ENCODE measurements at regions not wholly inside any gene's neighbourhood (a gene's known extent, or its start where the extent isn't known, plus 50 kb on each side); places are given as distances from the start of the nearest gene placed in this dataset.

DNA sequence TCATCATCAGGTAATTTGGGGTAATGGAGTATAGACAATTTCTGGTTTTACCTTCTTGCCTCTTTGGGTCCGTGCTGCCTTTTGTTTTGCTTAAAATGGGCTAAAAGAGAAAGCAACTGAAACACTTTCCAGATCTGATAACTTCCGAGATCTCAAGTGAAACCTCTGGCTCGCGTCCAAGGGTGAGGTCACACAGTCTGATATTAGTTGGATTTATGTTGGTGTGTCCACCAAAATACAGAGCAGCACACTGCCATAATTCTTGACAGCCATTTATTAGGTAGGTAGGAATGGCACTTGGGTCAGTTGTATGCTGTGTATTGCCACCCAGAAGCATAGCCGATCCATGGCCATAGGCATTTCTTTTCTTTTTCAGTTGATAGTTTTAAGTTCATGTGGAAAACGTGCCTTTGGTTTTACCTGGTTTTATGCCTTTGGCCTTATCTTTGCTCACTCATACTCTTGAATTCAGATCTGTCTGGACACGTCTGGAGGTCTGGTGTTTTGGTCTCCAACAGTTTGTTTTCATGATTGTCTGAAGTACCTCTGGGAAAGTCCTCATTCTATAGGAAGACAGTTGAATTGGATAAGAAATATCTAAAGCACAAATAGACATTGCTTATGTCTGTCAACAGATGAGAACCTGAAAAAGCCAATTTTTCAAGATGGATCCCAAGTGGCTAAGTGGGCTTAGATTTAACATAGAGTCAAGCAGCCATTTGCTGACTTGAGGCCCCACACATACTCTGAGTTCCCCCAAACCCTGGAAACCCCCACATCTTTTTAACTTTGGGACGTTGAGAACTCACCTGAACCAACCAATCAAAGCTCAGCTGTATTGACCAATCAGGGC, 320.8 kb downstream of the SOX4 start:
- 28 to 43% (median 33%) methylated on average over 7 to 8 of the region's 8 CpGs for WGBS, 5 donors
- H3K9me3 ChIP-seq: no peaks in the 10 kb centered on the region
- no peaks in the 10 kb centered on the region for H3K27me3 ChIP-seq (replicated peaks in 1 of 7)
- H3K36me3 ChIP-seq: no peaks in the 10 kb centered on the region
- H3K4me3 ChIP-seq: peak overlapping the region in 1 of 8 donors; percentile 45
- TF ChIP-seq, protein P1, sequence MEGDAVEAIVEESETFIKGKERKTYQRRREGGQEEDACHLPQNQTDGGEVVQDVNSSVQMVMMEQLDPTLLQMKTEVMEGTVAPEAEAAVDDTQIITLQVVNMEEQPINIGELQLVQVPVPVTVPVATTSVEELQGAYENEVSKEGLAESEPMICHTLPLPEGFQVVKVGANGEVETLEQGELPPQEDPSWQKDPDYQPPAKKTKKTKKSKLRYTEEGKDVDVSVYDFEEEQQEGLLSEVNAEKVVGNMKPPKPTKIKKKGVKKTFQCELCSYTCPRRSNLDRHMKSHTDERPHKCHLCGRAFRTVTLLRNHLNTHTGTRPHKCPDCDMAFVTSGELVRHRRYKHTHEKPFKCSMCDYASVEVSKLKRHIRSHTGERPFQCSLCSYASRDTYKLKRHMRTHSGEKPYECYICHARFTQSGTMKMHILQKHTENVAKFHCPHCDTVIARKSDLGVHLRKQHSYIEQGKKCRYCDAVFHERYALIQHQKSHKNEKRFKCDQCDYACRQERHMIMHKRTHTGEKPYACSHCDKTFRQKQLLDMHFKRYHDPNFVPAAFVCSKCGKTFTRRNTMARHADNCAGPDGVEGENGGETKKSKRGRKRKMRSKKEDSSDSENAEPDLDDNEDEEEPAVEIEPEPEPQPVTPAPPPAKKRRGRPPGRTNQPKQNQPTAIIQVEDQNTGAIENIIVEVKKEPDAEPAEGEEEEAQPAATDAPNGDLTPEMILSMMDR (IDR thresholded peaks at IDR 0.05 in 8 of 11, conservative IDR thresholded peaks at IDR 0.05 in 3 of 11): no peak
- no peak for TF ChIP-seq POLR2AphosphoS5 (IDR thresholded peaks at IDR 0.05)
- no peak for TF ChIP-seq POLR2A (IDR thresholded peaks at IDR 0.05)
- no peaks in the 10 kb centered on the region for H3K4me1 ChIP-seq
- no peak for DNase-seq
- intact Hi-C loops (cut with DNase I; ENCODE audit: low total_unique reads): no loop called here
- no peak overlapping the region for H3K27ac ChIP-seq

DNA sequence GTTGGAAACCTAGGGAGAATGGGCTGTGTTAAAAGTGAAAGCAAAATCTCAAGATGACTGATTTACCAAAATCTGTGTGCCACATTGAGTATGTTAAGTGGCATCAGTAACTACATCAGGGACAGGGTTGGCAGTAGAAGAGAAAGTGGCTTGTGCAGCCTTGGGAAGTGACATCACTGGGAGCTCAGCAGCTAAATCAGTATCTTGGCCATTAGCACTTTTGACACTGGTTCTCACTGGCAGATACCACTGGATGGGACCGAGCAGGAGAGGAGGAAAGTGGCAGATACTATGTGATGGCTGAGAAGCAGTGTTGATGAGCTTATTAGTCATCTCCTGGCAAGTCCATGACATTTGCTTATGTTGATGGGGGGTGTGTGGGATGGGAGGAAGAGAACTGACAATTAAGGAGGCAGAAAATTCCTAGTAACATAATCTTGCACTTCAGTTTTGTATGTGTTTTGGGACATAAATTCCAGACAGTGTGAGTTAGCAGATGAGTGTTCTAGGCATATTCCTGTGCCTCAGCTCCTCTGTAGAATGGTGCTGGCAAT, 322.2 kb downstream of the SOX4 start:
- no peaks in the 10 kb centered on the region for H3K9me3 ChIP-seq
- H3K36me3 ChIP-seq: no peaks in the 10 kb centered on the region
- TF ChIP-seq POLR2AphosphoS5 (IDR thresholded peaks at IDR 0.05) (no peak), POLR2A (IDR thresholded peaks at IDR 0.05) (no peak)
- TF ChIP-seq, protein P1 (IDR thresholded peaks at IDR 0.05 in 8 of 11, conservative IDR thresholded peaks at IDR 0.05 in 3 of 11): no peak
- intact Hi-C loops (cut with DNase I; ENCODE audit: low total_unique reads): no loop called here
- H3K4me1 ChIP-seq: no peaks in the 10 kb centered on the region
- WGBS, 5 donors: 58 to 100% (median 67%) methylated on average over 1 of the region's 1 CpG
- H3K27ac ChIP-seq: peak overlapping the region in 2 of 8 donors; percentile 2 to 22
- DNase-seq: no peak
- no peak overlapping the region for H3K4me3 ChIP-seq
- no peaks in the 10 kb centered on the region for H3K27me3 ChIP-seq (replicated peaks in 1 of 7)

- intact Hi-C loops (cut with DNase I; ENCODE audit: low total_unique reads): no loop called here
- Histone ChIP-seq H3K27me3 (replicated peaks in 1 of 7) (no peaks in the 10 kb centered on the region), H3K36me3 (no peaks in the 10 kb centered on the region), H3K9me3 (no peaks in the 10 kb centered on the region), H3K4me1 (no peaks in the 10 kb centered on the region), H3K27ac (no peak overlapping the region), H3K4me3 (no peak overlapping the region)
- TF ChIP-seq, protein P1 (IDR thresholded peaks at IDR 0.05 in 8 of 11, conservative IDR thresholded peaks at IDR 0.05 in 3 of 11): no peak
- TF ChIP-seq POLR2A (IDR thresholded peaks at IDR 0.05): no peak
- no peak for TF ChIP-seq POLR2AphosphoS5 (IDR thresholded peaks at IDR 0.05)
- 83 to 91% (median 88%) methylated on average over 7 of the region's 7 CpGs for WGBS, 5 donors
- no peak for DNase-seq
These were observed 324.5 kb downstream of the SOX4 start for GRCh38 chr6:21918041-21918440.

GRCh38 chr6:21918666-21919065, 325.1 kb downstream of the SOX4 start:
- Histone ChIP-seq H3K9me3 (no peaks in the 10 kb centered on the region), H3K27me3 (replicated peaks in 1 of 7) (no peaks in the 10 kb centered on the region), H3K4me1 (no peaks in the 10 kb centered on the region), H3K4me3 (no peak overlapping the region), H3K36me3 (no peaks in the 10 kb centered on the region), H3K27ac (no peak overlapping the region)
- intact Hi-C loops (cut with DNase I; ENCODE audit: low total_unique reads): no loop called here
- DNase-seq: no peak
- WGBS, 5 donors: 88 to 95% (median 92%) methylated on average over 4 of the region's 4 CpGs
- no peak for TF ChIP-seq POLR2A (IDR thresholded peaks at IDR 0.05)
- TF ChIP-seq, protein P1 (IDR thresholded peaks at IDR 0.05 in 8 of 11, conservative IDR thresholded peaks at IDR 0.05 in 3 of 11): no peak
- no peak for TF ChIP-seq POLR2AphosphoS5 (IDR thresholded peaks at IDR 0.05)
